Endothelial cell of umbilical vein (primary cell): ENCODE measurements at regions not wholly inside any gene's neighbourhood (a gene's known extent, or its start where the extent isn't known, plus 50 kb on each side); places are given as distances from the start of the nearest gene placed in this dataset.

Experiments used
- BruUV-seq: library from RNA; stranded (reverse); fragments of 400-500 nt; replicated peaks from 2 replicates; lab custom pipeline; 2021; lab: Mats Ljungman, UMichigan
- CTCF ChIA-PET: fragments of 300-600, 350-600 bp; sonication (Branson Sonifier 250); formaldehyde crosslinking; loops from one replicate; lab custom pipeline; 2021; ENCODE audit warnings: antibody characterized with exemption, inconsistent platforms; lab: Charles Lee
- POLR2A ChIA-PET: fragments of 300-600, 350-600 bp; sonication (Branson Sonifier 250); formaldehyde crosslinking; loops from one replicate; lab custom pipeline; 2021; ENCODE audit warnings: antibody characterized with exemption, inconsistent platforms; lab: Charles Lee
- DNase-seq: peaks from one replicate; pipeline ENCODE4 v3.0.0-alpha.2; 2011; ENCODE audit warnings: low read depth, low spot score
- FAIRE-seq: peaks from 2 replicates; lab custom pipeline; 2011; peaks lifted over from hg19 to GRCh38; lab: Jason Lieb, UNC
- H2AFZ ChIP-seq: 2 replicates; pipeline ENCODE4 v1.6.0; 2012; ENCODE audit warnings: low read depth, low read length, control low read depth, inconsistent platforms
- H3K27ac ChIP-seq: 2 replicates; pipeline ENCODE4 v1.5.1; 2011; ENCODE audit warnings: low read depth, mild to moderate bottlenecking, control low read depth, low read length, moderate library complexity; ENCODE audit not compliant: insufficient read depth
- H3K27me3 ChIP-seq, 2 experiments: 2 replicates each; pipeline versions ENCODE4 v1.6.0 to v1.6.1; 2011; ENCODE audit warnings: low read length in 2 of 2, mixed read lengths in 1 of 2; ENCODE audit not compliant: control insufficient read depth in 2 of 2, insufficient read depth in 2 of 2
- H3K36me3 ChIP-seq, 2 experiments: 2 replicates in 1 of 2; 3 replicates in 1 of 2; pipeline ENCODE4 v1.5.1; 2011; ENCODE audit warnings: low read length in 2 of 2, mild to moderate bottlenecking in 1 of 2, moderate library complexity in 1 of 2; ENCODE audit not compliant: control insufficient read depth in 2 of 2, insufficient read depth in 2 of 2; ENCODE audit errors: extremely low read depth in 1 of 2
- H3K4me1 ChIP-seq: 3 replicates; pipeline ENCODE4 v1.5.1; 2011; ENCODE audit warnings: mild to moderate bottlenecking, low read length; ENCODE audit not compliant: control insufficient read depth, insufficient read depth; ENCODE audit errors: extremely low read depth
- H3K4me2 ChIP-seq: 2 replicates; pipeline ENCODE4 v1.6.1; 2011; ENCODE audit warnings: low read length, control low read depth, mixed read lengths; ENCODE audit not compliant: insufficient read depth
- H3K4me3 ChIP-seq, 3 experiments: fragments of 200-600 bp in 1 of 3; sonication (generic), shearing (Covaris generic) in 1 of 3; replicated peaks in 1 of 3; 2 replicates each; pipeline ENCODE4 v1.5.1; 2011 to 2016; ENCODE audit warnings: control low read depth in 3 of 3, low read length in 3 of 3, mild to moderate bottlenecking in 2 of 3, inconsistent platforms in 1 of 3, low read depth in 1 of 3, moderate library complexity in 1 of 3; ENCODE audit not compliant: insufficient read depth in 1 of 3
- H3K79me2 ChIP-seq: 2 replicates; pipeline ENCODE4 v1.6.0; 2012; ENCODE audit warnings: low read length, inconsistent platforms; ENCODE audit not compliant: control insufficient read depth, insufficient read depth
- H3K9ac ChIP-seq: replicated peaks from 2 replicates; pipeline ENCODE3; 2011; ENCODE audit warnings: low read length, control low read depth; ENCODE audit not compliant: insufficient read depth; ENCODE audit errors: extremely low read depth
- H3K9me1 ChIP-seq: replicated peaks from 3 replicates; pipeline ENCODE4 v1.6.0; 2011; ENCODE audit warnings: mild to moderate bottlenecking, low read length; ENCODE audit not compliant: control insufficient read depth, insufficient read depth; ENCODE audit errors: extremely low read depth
- H3K9me3 ChIP-seq: replicated peaks from 2 replicates; pipeline ENCODE4 v1.5.1; 2012; ENCODE audit warnings: low read length, inconsistent platforms; ENCODE audit not compliant: control insufficient read depth, insufficient read depth
- H4K20me1 ChIP-seq: replicated peaks from 2 replicates; pipeline ENCODE3; 2011; ENCODE audit warnings: mild to moderate bottlenecking, low read length; ENCODE audit not compliant: control insufficient read depth, insufficient read depth; ENCODE audit errors: extremely low read depth
- EZH2 ChIP-seq: IDR thresholded peaks from 2 replicates; pipeline ENCODE4 v1.6.1; 2012; ENCODE audit warnings: borderline replicate concordance, low read depth, mild to moderate bottlenecking, moderate library complexity, low read length, inconsistent platforms; ENCODE audit not compliant: severe bottlenecking
- FOS ChIP-seq: IDR thresholded peaks from 2 replicates; pipeline ENCODE4 v1.6.1; 2011; ENCODE audit warnings: mild to moderate bottlenecking, low read length, moderate library complexity, borderline replicate concordance; ENCODE audit not compliant: insufficient read depth
- GATA2 ChIP-seq: IDR thresholded peaks from 2 replicates; pipeline ENCODE4 v1.7.0; 2011; ENCODE audit warnings: low read depth, mild to moderate bottlenecking, moderate library complexity, mixed read lengths, low read length; ENCODE audit not compliant: insufficient read length, insufficient read depth
- JUN ChIP-seq: IDR thresholded peaks from 2 replicates; pipeline ENCODE4 v1.6.1; 2011; ENCODE audit warnings: borderline replicate concordance, low read depth; ENCODE audit not compliant: insufficient read length, insufficient read depth
- MYC ChIP-seq: IDR thresholded peaks from one replicate; pipeline ENCODE4 v1.6.1; 2011; ENCODE audit warnings: mild to moderate bottlenecking, low read depth, low read length
- POLR2A ChIP-seq: IDR thresholded peaks from 2 replicates; pipeline ENCODE4 v1.6.1; 2012; ENCODE audit warnings: low read depth, mild to moderate bottlenecking, control low read depth, low read length
- POLR2AphosphoS5 ChIP-seq: IDR thresholded peaks from 2 replicates; pipeline ENCODE4 v1.6.1; 2012; ENCODE audit warnings: low read depth, mild to moderate bottlenecking, control low read depth, low read length, moderate library complexity; ENCODE audit not compliant: insufficient read depth
- dilution Hi-C: fragments of 300-500 bp; cut with MboI; formaldehyde crosslinking; loops from one replicate; pipeline ENCODE4 v1.15.0; 2019; ENCODE audit warnings: low sequenced_read_pairs; ENCODE audit not compliant: extremely low pct_ligation_motif_present
- intact Hi-C: fragments of 100-400 bp; cut with micrococcal nuclease; formaldehyde crosslinking; loops from one replicate; pipeline ENCODE4 v1.10.0; 2022
- TF ChIP-seq, protein P1 (sequence below): IDR thresholded peaks from 2 replicates; pipeline ENCODE4 v1.6.1; 2011; ENCODE audit not compliant: insufficient read depth, insufficient read length
- TF ChIP-seq, protein P2 (sequence below), 2 donors: IDR thresholded peaks; 1 replicate in 1 of 2; 2 replicates in 1 of 2; pipeline ENCODE4 v1.5.1; 2011; ENCODE audit warnings: low read length in 2 of 2, mild to moderate bottlenecking in 2 of 2, moderate library complexity in 2 of 2, control low read depth in 1 of 2, inconsistent platforms in 1 of 2, low read depth in 1 of 2; ENCODE audit not compliant: insufficient read depth in 1 of 2; ENCODE audit errors: extremely low read depth in 1 of 2

DNA sequence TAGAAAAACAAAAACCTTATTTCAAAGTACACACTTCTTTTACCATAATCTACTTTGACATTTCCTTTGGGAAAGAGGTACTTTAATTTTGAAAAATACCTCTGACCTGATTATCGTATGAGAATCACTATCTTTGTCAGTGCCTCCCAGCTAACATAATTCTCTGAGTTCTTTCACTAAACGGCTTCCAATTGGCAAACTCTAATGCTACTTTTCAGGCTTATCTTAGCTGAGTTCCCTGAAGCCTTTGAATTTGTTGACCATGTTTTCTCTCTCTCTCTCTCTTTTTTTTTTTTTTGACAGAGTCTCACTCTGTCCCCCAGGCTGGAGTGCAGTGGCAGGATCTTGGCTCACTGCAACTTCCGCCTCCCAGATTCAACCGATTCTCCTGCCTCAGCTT is 312.8 kb downstream of the ZPLD1 start:
- no peak overlapping the region for H2AFZ ChIP-seq
- no peaks in the 10 kb centered on the region for H3K9me1 ChIP-seq
- TF ChIP-seq MYC (no peak), EZH2 (no peak), POLR2A (no peak), GATA2 (no peak), POLR2AphosphoS5 (no peak), JUN (no peak), FOS (no peak)
- TF ChIP-seq, protein P1, sequence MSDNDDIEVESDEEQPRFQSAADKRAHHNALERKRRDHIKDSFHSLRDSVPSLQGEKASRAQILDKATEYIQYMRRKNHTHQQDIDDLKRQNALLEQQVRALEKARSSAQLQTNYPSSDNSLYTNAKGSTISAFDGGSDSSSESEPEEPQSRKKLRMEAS = no peak
- TF ChIP-seq, protein P2, sequence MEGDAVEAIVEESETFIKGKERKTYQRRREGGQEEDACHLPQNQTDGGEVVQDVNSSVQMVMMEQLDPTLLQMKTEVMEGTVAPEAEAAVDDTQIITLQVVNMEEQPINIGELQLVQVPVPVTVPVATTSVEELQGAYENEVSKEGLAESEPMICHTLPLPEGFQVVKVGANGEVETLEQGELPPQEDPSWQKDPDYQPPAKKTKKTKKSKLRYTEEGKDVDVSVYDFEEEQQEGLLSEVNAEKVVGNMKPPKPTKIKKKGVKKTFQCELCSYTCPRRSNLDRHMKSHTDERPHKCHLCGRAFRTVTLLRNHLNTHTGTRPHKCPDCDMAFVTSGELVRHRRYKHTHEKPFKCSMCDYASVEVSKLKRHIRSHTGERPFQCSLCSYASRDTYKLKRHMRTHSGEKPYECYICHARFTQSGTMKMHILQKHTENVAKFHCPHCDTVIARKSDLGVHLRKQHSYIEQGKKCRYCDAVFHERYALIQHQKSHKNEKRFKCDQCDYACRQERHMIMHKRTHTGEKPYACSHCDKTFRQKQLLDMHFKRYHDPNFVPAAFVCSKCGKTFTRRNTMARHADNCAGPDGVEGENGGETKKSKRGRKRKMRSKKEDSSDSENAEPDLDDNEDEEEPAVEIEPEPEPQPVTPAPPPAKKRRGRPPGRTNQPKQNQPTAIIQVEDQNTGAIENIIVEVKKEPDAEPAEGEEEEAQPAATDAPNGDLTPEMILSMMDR (IDR thresholded peaks at IDR 0.05; ENCODE audit: extremely low read depth in 1 of 2, insufficient read depth in 1 of 2, low read depth in 1 of 2, low read length in 2 of 2) = no peak
- FAIRE-seq = no peak
- no peaks in the 10 kb centered on the region for H3K27me3 ChIP-seq
- no peaks in the 10 kb centered on the region for H3K9me3 ChIP-seq
- ChIA-PET POLR2A (no interaction called here), CTCF (no interaction called here)
- intact Hi-C loops (no loop called here), dilution Hi-C loops (no loop called here)
- no peak overlapping the region for H3K4me2 ChIP-seq
- no peaks in the 10 kb centered on the region for H3K4me1 ChIP-seq
- H3K9ac ChIP-seq = no peak overlapping the region
- H3K79me2 ChIP-seq = no peaks in the 10 kb centered on the region
- H3K27ac ChIP-seq = no peak overlapping the region
- no TSS peak for BruUV-seq
- DNase-seq = no peak
- H3K36me3 ChIP-seq = no peaks in the 10 kb centered on the region
- H3K4me3 ChIP-seq = no peak overlapping the region
- no peaks in the 10 kb centered on the region for H4K20me1 ChIP-seq
